Endothelial cell (in vitro differentiated cells): ENCODE measurements at regions not wholly inside any gene's neighbourhood (a gene's known extent, or its start where the extent isn't known, plus 50 kb on each side); places are given as distances from the start of the nearest gene placed in this dataset.
A peak's percentile ranks its signal among the peaks of the same experiment; 100 is the strongest.

Experiments
- DNase-seq: peaks from one replicate; pipeline ENCODE4 v3.0.0; 2021; ENCODE audit warnings: low spot score
- H3K27ac Mint-ChIP-seq: one replicate; pipeline ENCODE4 v1.8.0; 2021; ENCODE audit warnings: mixed read lengths, inconsistent platforms; ENCODE audit not compliant: unreplicated experiment
- H3K27me3 Mint-ChIP-seq: one replicate; pipeline ENCODE4 v1.8.0; 2021; ENCODE audit warnings: mild to moderate bottlenecking, moderate library complexity, mixed read lengths, inconsistent platforms; ENCODE audit not compliant: unreplicated experiment
- H3K36me3 Mint-ChIP-seq: one replicate; pipeline ENCODE4 v1.8.0; 2021; ENCODE audit warnings: mild to moderate bottlenecking, low read depth, mixed read lengths, inconsistent platforms; ENCODE audit not compliant: unreplicated experiment
- H3K4me1 Mint-ChIP-seq: one replicate; pipeline ENCODE4 v1.8.0; 2021; ENCODE audit warnings: mild to moderate bottlenecking, mixed read lengths, inconsistent platforms; ENCODE audit not compliant: unreplicated experiment
- H3K4me3 Mint-ChIP-seq: one replicate; pipeline ENCODE4 v1.8.0; 2021; ENCODE audit warnings: mild to moderate bottlenecking, mixed read lengths, inconsistent platforms; ENCODE audit not compliant: unreplicated experiment
- H3K9me3 Mint-ChIP-seq: one replicate; pipeline ENCODE4 v1.8.0; 2021; ENCODE audit warnings: mixed read lengths, inconsistent platforms; ENCODE audit not compliant: unreplicated experiment
- TF ChIP-seq, protein P1 (sequence below): fragments of 200-600 bp; sonication (generic); IDR thresholded peaks from one replicate; pipeline ENCODE4 v1.5.0; 2021; ENCODE audit warnings: antibody characterized with exemption; ENCODE audit not compliant: unreplicated experiment

GRCh38 chr3:27567251-27567650 is 83.1 kb upstream of the SLC4A7 start:
- H3K4me3 Mint-ChIP-seq, result no peak overlapping the region

DNA sequence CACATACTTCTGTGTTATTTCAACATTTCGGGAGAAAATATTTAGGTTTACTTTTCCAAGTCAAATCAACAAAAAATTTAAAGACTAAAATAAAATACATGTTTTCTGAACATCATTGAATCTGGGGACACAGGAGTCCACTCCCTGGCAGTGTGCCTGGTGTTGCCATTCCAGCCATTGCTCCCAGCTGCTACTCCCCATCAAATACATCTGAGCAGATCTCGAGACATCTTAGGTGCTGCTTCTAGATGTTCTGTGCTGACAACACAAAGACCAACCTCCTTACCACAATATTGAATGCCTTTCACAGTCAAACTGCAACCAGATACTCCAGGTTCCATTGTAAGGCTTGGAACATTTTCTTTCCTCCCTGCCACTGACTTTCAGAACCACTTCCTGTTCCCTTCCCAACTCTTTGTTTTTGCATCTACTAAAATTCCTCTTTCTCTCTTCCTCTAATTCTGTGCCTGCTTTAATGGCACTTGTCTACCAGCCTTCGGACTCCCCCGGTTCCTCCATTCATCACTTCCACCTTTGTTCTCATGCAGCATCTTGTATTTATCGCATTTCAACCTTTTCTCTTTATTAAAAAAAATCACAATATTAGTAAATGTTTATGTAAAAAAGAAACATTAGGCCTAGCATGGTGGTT is 81.1 kb upstream of the SLC4A7 start:
- TF ChIP-seq, protein P1, sequence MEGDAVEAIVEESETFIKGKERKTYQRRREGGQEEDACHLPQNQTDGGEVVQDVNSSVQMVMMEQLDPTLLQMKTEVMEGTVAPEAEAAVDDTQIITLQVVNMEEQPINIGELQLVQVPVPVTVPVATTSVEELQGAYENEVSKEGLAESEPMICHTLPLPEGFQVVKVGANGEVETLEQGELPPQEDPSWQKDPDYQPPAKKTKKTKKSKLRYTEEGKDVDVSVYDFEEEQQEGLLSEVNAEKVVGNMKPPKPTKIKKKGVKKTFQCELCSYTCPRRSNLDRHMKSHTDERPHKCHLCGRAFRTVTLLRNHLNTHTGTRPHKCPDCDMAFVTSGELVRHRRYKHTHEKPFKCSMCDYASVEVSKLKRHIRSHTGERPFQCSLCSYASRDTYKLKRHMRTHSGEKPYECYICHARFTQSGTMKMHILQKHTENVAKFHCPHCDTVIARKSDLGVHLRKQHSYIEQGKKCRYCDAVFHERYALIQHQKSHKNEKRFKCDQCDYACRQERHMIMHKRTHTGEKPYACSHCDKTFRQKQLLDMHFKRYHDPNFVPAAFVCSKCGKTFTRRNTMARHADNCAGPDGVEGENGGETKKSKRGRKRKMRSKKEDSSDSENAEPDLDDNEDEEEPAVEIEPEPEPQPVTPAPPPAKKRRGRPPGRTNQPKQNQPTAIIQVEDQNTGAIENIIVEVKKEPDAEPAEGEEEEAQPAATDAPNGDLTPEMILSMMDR, result no peak
- Mint-ChIP-seq H3K4me3 (no peak overlapping the region), H3K9me3 (no peaks in the 10 kb centered on the region), H3K4me1 (peaks cover 17% of the 10 kb centered on the region), H3K27ac (peak overlapping the region; percentile 79), H3K36me3 (no peaks in the 10 kb centered on the region), H3K27me3 (no peaks in the 10 kb centered on the region)
- DNase-seq, result no peak

More at GRCh38 chr3:27567251-27567650, 83.1 kb upstream of the SLC4A7 start:
- H3K4me1 Mint-ChIP-seq, result peaks cover 17% of the 10 kb centered on the region
- DNase-seq, result no peak
- H3K27ac Mint-ChIP-seq, result no peak overlapping the region
- no peaks in the 10 kb centered on the region for H3K9me3 Mint-ChIP-seq
- H3K27me3 Mint-ChIP-seq, result no peaks in the 10 kb centered on the region
- H3K36me3 Mint-ChIP-seq, result no peaks in the 10 kb centered on the region
- TF ChIP-seq, protein P1, result no peak

DNA sequence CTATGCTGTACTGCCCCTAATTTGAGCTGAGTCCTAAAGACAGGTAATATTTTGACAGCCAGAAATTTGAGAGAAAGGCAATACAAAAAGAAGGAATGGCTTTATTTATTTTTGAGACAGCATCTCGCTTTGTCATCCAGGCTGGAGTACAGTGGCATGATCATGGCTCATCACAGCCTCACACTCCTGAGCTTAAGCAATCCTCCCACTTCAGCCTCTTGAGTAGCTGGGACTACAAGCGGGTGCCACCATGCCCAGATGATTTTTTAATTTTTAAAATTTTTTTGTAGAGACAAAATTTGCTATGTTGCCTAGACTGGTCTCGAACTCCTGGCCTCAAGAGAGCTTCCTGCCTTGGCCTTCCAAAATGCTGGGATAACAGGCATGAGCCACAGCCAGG is 77.4 kb upstream of the SLC4A7 start:
- peaks cover 13% of the 10 kb centered on the region for H3K4me1 Mint-ChIP-seq
- no peak overlapping the region for H3K27ac Mint-ChIP-seq
- TF ChIP-seq, protein P1, result no peak
- no peaks in the 10 kb centered on the region for H3K9me3 Mint-ChIP-seq
- no peak for DNase-seq
- H3K4me3 Mint-ChIP-seq, result no peak overlapping the region
- H3K36me3 Mint-ChIP-seq, result no peaks in the 10 kb centered on the region
- no peaks in the 10 kb centered on the region for H3K27me3 Mint-ChIP-seq

- H3K4me3 Mint-ChIP-seq, result no peak overlapping the region
- no peaks in the 10 kb centered on the region for H3K9me3 Mint-ChIP-seq
These were observed 76.4 kb upstream of the SLC4A7 start for GRCh38 chr3:27560484-27561056.

DNA sequence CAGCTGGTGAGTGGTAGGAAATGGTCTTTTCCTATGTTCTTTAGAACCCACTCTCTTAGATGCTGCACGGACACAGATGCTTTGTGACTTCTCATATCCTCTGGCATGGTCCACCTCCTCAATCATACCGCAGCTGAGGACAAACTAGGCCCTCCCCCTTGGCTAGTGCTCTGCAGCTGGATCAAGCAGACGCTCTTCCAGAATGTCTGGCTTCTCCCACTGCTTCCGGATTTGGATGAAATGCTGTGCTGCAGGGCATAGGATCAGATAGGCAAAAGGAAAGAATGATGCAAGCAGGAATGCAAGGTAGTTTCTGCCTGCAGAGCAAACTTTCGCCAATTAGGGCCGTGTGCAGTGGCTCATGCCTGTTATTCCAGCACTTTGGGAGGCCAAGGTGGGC is 75.7 kb upstream of the SLC4A7 start:
- H3K4me3 Mint-ChIP-seq, result no peak overlapping the region
- TF ChIP-seq, protein P1, result no peak
- peaks cover 4% of the 10 kb centered on the region for H3K4me1 Mint-ChIP-seq
- H3K27ac Mint-ChIP-seq, result no peak overlapping the region
- H3K27me3 Mint-ChIP-seq, result no peaks in the 10 kb centered on the region
- H3K36me3 Mint-ChIP-seq, result no peaks in the 10 kb centered on the region
- no peak for DNase-seq
- H3K9me3 Mint-ChIP-seq, result no peaks in the 10 kb centered on the region

More at GRCh38 chr3:27560484-27561056, 76.4 kb upstream of the SLC4A7 start:
- TF ChIP-seq, protein P1, result no peak
- Mint-ChIP-seq H3K4me1 (peaks cover 11% of the 10 kb centered on the region), H3K27ac (no peak overlapping the region), H3K27me3 (no peaks in the 10 kb centered on the region), H3K36me3 (no peaks in the 10 kb centered on the region)
- no peak for DNase-seq
